Liver (tissue), 3 donors: ENCODE measurements at regions not wholly inside any gene's neighbourhood (a gene's known extent, or its start where the extent isn't known, plus 50 kb on each side); places are given as distances from the start of the nearest gene placed in this dataset.

Experiments used
- EGR1 ChIP-seq, 2 donors: IDR thresholded peaks; 2 replicates each; pipeline ENCODE4 v1.6.1; 2016 to 2018; ENCODE audit warnings: antibody characterized with exemption in 2 of 2, low read depth in 2 of 2
- FOXA2 ChIP-seq: IDR thresholded peaks from 2 replicates; pipeline ENCODE4 v1.6.1; 2016; ENCODE audit warnings: antibody characterized with exemption
- GABPA ChIP-seq, 2 donors: IDR thresholded peaks in 1 of 2; conservative IDR thresholded peaks in 1 of 2; 2 replicates each; pipeline ENCODE4 v1.6.1; 2016; ENCODE audit warnings: antibody characterized with exemption in 2 of 2, mild to moderate bottlenecking in 1 of 2, moderate library complexity in 1 of 2
- HNF4G ChIP-seq: IDR thresholded peaks from 2 replicates; pipeline ENCODE4 v1.6.1; 2016; ENCODE audit warnings: antibody characterized with exemption
- JUND ChIP-seq, 2 donors: IDR thresholded peaks; 2 replicates each; pipeline ENCODE4 v1.6.1; 2016; ENCODE audit warnings: antibody characterized with exemption in 2 of 2
- RAD21 ChIP-seq, 2 donors: IDR thresholded peaks; 2 replicates each; pipeline ENCODE4 v1.6.1; 2016; ENCODE audit warnings: antibody characterized with exemption in 2 of 2, mild to moderate bottlenecking in 2 of 2
- RXRA ChIP-seq, 2 donors: IDR thresholded peaks; 2 replicates each; pipeline ENCODE4 v1.6.1; 2017 to 2018; ENCODE audit warnings: antibody characterized with exemption in 2 of 2, mild to moderate bottlenecking in 1 of 2
- SP1 ChIP-seq: IDR thresholded peaks from 2 replicates; pipeline ENCODE4 v1.6.1; 2018; ENCODE audit warnings: antibody characterized with exemption, mild to moderate bottlenecking
- TAF1 ChIP-seq: conservative IDR thresholded peaks from 2 replicates; pipeline ENCODE4 v1.6.1; 2016; ENCODE audit warnings: antibody characterized with exemption, mild to moderate bottlenecking
- YY1 ChIP-seq: IDR thresholded peaks from 2 replicates; pipeline ENCODE4 v1.6.1; 2016; ENCODE audit warnings: antibody characterized with exemption, mild to moderate bottlenecking
- TF ChIP-seq, protein P1 (sequence below): fragments of 150-350 bp; IDR thresholded peaks from 2 replicates; pipeline ENCODE4 v1.5.1; 2017; ENCODE audit warnings: improper control_type of control experiment, low read depth, low read length; ENCODE audit not compliant: missing input control
- TF ChIP-seq, protein P2 (sequence below): IDR thresholded peaks from 2 replicates; pipeline ENCODE4 v1.6.1; 2016; ENCODE audit warnings: antibody characterized with exemption
- TF ChIP-seq, protein P3 (sequence below): IDR thresholded peaks from 2 replicates; pipeline ENCODE4 v1.6.1; 2016; ENCODE audit warnings: antibody characterized with exemption, mild to moderate bottlenecking
- TF ChIP-seq, protein P4 (sequence below): IDR thresholded peaks from 2 replicates; pipeline ENCODE4 v1.6.1; 2016; ENCODE audit warnings: antibody characterized with exemption
- donor health status: healthy.
- donor health status: healthy.

DNA sequence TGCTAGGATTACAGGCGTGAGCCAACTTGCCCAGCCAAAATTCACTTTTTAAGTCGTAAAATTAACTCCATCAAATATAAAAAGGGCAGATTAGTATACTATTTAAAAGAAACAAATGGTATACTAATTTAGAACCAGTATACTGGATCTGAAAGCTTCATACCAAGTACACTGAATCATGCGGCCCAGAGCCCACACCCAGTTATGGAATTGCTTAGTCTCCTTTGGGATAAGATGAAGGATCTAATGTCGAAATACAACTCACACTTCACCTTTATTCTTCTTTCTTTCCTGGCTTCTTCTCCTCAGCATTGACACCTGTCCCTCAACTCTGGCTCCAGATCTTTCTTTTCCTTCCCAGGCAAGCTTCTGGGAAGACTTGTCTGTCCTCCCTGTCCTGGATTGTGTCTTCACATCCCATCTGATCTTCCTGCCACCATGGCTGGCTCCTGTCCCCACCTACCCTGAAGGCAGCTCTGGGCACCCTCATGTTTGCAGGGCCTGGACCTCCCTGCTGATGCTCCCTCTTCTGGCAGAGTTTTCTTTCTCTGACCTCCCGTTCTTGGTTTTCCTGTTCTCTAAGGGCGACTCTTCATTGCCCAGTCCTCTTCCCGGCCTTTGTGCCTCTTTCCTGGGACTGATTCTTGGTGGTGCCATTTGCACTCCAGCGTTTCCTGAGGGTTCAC lies 57.8 kb upstream of the CTBP2 start:
- no peak for TF ChIP-seq JUND (IDR thresholded peaks at IDR 0.05)
- peak in 1 of 2 donors; percentile 38 for TF ChIP-seq RAD21 (IDR thresholded peaks at IDR 0.05)
- TF ChIP-seq, protein P1, sequence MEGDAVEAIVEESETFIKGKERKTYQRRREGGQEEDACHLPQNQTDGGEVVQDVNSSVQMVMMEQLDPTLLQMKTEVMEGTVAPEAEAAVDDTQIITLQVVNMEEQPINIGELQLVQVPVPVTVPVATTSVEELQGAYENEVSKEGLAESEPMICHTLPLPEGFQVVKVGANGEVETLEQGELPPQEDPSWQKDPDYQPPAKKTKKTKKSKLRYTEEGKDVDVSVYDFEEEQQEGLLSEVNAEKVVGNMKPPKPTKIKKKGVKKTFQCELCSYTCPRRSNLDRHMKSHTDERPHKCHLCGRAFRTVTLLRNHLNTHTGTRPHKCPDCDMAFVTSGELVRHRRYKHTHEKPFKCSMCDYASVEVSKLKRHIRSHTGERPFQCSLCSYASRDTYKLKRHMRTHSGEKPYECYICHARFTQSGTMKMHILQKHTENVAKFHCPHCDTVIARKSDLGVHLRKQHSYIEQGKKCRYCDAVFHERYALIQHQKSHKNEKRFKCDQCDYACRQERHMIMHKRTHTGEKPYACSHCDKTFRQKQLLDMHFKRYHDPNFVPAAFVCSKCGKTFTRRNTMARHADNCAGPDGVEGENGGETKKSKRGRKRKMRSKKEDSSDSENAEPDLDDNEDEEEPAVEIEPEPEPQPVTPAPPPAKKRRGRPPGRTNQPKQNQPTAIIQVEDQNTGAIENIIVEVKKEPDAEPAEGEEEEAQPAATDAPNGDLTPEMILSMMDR: no peak
- TF ChIP-seq, protein P2, sequence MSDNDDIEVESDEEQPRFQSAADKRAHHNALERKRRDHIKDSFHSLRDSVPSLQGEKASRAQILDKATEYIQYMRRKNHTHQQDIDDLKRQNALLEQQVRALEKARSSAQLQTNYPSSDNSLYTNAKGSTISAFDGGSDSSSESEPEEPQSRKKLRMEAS: no peak
- TF ChIP-seq YY1: no peak
- TF ChIP-seq RXRA (IDR thresholded peaks at IDR 0.05): no peak
- TF ChIP-seq, protein P3, sequence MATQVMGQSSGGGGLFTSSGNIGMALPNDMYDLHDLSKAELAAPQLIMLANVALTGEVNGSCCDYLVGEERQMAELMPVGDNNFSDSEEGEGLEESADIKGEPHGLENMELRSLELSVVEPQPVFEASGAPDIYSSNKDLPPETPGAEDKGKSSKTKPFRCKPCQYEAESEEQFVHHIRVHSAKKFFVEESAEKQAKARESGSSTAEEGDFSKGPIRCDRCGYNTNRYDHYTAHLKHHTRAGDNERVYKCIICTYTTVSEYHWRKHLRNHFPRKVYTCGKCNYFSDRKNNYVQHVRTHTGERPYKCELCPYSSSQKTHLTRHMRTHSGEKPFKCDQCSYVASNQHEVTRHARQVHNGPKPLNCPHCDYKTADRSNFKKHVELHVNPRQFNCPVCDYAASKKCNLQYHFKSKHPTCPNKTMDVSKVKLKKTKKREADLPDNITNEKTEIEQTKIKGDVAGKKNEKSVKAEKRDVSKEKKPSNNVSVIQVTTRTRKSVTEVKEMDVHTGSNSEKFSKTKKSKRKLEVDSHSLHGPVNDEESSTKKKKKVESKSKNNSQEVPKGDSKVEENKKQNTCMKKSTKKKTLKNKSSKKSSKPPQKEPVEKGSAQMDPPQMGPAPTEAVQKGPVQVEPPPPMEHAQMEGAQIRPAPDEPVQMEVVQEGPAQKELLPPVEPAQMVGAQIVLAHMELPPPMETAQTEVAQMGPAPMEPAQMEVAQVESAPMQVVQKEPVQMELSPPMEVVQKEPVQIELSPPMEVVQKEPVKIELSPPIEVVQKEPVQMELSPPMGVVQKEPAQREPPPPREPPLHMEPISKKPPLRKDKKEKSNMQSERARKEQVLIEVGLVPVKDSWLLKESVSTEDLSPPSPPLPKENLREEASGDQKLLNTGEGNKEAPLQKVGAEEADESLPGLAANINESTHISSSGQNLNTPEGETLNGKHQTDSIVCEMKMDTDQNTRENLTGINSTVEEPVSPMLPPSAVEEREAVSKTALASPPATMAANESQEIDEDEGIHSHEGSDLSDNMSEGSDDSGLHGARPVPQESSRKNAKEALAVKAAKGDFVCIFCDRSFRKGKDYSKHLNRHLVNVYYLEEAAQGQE: no peak
- TF ChIP-seq, protein P4, sequence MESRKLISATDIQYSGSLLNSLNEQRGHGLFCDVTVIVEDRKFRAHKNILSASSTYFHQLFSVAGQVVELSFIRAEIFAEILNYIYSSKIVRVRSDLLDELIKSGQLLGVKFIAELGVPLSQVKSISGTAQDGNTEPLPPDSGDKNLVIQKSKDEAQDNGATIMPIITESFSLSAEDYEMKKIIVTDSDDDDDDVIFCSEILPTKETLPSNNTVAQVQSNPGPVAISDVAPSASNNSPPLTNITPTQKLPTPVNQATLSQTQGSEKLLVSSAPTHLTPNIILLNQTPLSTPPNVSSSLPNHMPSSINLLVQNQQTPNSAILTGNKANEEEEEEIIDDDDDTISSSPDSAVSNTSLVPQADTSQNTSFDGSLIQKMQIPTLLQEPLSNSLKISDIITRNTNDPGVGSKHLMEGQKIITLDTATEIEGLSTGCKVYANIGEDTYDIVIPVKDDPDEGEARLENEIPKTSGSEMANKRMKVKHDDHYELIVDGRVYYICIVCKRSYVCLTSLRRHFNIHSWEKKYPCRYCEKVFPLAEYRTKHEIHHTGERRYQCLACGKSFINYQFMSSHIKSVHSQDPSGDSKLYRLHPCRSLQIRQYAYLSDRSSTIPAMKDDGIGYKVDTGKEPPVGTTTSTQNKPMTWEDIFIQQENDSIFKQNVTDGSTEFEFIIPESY: no peak
- no peak for TF ChIP-seq TAF1
- no peak for TF ChIP-seq EGR1 (IDR thresholded peaks at IDR 0.05; ENCODE audit: low read depth in 2 of 2)
- no peak for TF ChIP-seq HNF4G
- TF ChIP-seq SP1: no peak
- no peak for TF ChIP-seq GABPA (IDR thresholded peaks at IDR 0.05 in 1 of 2, conservative IDR thresholded peaks at IDR 0.05 in 1 of 2)
- TF ChIP-seq FOXA2: no peak
